GM23338 (cell line): ENCODE measurements at regions not wholly inside any gene's neighbourhood (a gene's known extent, or its start where the extent isn't known, plus 50 kb on each side); places are given as distances from the start of the nearest gene placed in this dataset.

Experiments used
- ATAC-seq: fragments of 200-7000 bp; cut with Tn5 transposase; 3 replicates; pipeline ENCODE4 v1.9.1; 2020
- DNase-seq: peaks from one replicate; pipeline ENCODE4 v3.0.0-alpha.2; 2015; ENCODE audit warnings: low spot score
- H2AFZ ChIP-seq: fragments of 200-600 bp; sonication (generic); 2 replicates; pipeline ENCODE4 v1.8.0; 2016; ENCODE audit warnings: antibody characterized with exemption, mild to moderate bottlenecking, moderate library complexity
- H3F3A ChIP-seq: fragments of 200-600 bp; sonication (generic); replicated peaks from 2 replicates; pipeline ENCODE4 v1.8.0; 2017; ENCODE audit warnings: antibody characterized with exemption, mixed run types, low read depth
- H3K27ac ChIP-seq: fragments of 200-600 bp; sonication (generic); 2 replicates; pipeline ENCODE4 v1.6.1; 2016; ENCODE audit warnings: low read depth
- H3K27me3 ChIP-seq: fragments of 200-600 bp; sonication (generic); 2 replicates; pipeline ENCODE4 v1.8.0; 2016; ENCODE audit warnings: mild to moderate bottlenecking, mixed run types, moderate library complexity; ENCODE audit not compliant: insufficient read depth
- H3K36me3 ChIP-seq: fragments of 200-600 bp; sonication (generic); 2 replicates; pipeline ENCODE4 v1.8.0; 2016; ENCODE audit warnings: mild to moderate bottlenecking; ENCODE audit not compliant: insufficient read depth
- H3K4me1 ChIP-seq: fragments of 200-600 bp; sonication (generic); 2 replicates; pipeline ENCODE4 v1.8.0; 2016; ENCODE audit warnings: mild to moderate bottlenecking, moderate library complexity; ENCODE audit not compliant: insufficient read depth
- H3K4me2 ChIP-seq: fragments of 200-600 bp; sonication (generic); 2 replicates; pipeline ENCODE4 v1.7.1; 2017; ENCODE audit warnings: mixed run types
- H3K4me3 ChIP-seq: fragments of 200-600 bp; sonication (generic); 2 replicates; pipeline ENCODE4 v1.6.1; 2016; ENCODE audit warnings: mixed run types
- H3K79me2 ChIP-seq: fragments of 200-600 bp; sonication (generic); replicated peaks from 2 replicates; pipeline ENCODE4 v1.8.0; 2017; ENCODE audit warnings: mild to moderate bottlenecking; ENCODE audit not compliant: insufficient read depth
- H3K9me2 ChIP-seq: fragments of 200-600 bp; sonication (generic); 2 replicates; pipeline ENCODE4 v1.8.0; 2017; ENCODE audit not compliant: insufficient read depth
- H4K20me1 ChIP-seq: fragments of 200-600 bp; sonication (generic); replicated peaks from 2 replicates; pipeline ENCODE4 v1.8.0; 2017; ENCODE audit warnings: mild to moderate bottlenecking; ENCODE audit not compliant: insufficient read depth
- H3K27ac Mint-ChIP-seq: 2 replicates; pipeline ENCODE4 v1.8.0; 2020; ENCODE audit warnings: inconsistent platforms, mild to moderate bottlenecking, moderate library complexity, mixed read lengths
- H3K27me3 Mint-ChIP-seq: 3 replicates; pipeline ENCODE4 v1.8.0; 2022; ENCODE audit warnings: low read depth, mild to moderate bottlenecking, moderate library complexity, mixed read lengths, inconsistent platforms; ENCODE audit not compliant: insufficient read depth, poor library complexity
- H3K36me3 Mint-ChIP-seq: 3 replicates; pipeline ENCODE4 v1.8.0; 2021; ENCODE audit warnings: low read depth, mild to moderate bottlenecking, inconsistent platforms, moderate library complexity, mixed read lengths
- H3K4me1 Mint-ChIP-seq: 3 replicates; pipeline ENCODE4 v1.8.0; 2020; ENCODE audit warnings: mild to moderate bottlenecking, inconsistent platforms, mixed read lengths
- H3K4me3 Mint-ChIP-seq: 3 replicates; pipeline ENCODE4 v1.8.0; 2021; ENCODE audit warnings: moderate library complexity, mild to moderate bottlenecking, inconsistent platforms, mixed read lengths
- H3K9me3 Mint-ChIP-seq: 3 replicates; pipeline ENCODE4 v1.8.0; 2020; ENCODE audit warnings: moderate library complexity, mild to moderate bottlenecking, inconsistent platforms, mixed read lengths
- CREB1 ChIP-seq: fragments of 250-450 bp; sonication (Bioruptor Pico); IDR thresholded peaks from 2 replicates; pipeline ENCODE4 v1.5.0; 2020; ENCODE audit warnings: low read depth, mild to moderate bottlenecking, moderate library complexity
- CTCF ChIP-seq, 2 experiments: fragments of 200-600 bp in 1 of 2; sonication (generic) in 1 of 2; conservative IDR thresholded peaks; 2 replicates each; pipeline versions ENCODE4 v1.5.1 to v1.6.1; 2016 to 2017; ENCODE audit warnings: antibody characterized with exemption in 2 of 2, low read depth in 2 of 2, mild to moderate bottlenecking in 2 of 2, moderate library complexity in 1 of 2
- EZH2 ChIP-seq: fragments of 200-600 bp; sonication (generic); IDR thresholded peaks from one replicate; pipeline ENCODE4 v1.8.0; 2017; ENCODE audit warnings: antibody characterized with exemption, mild to moderate bottlenecking, low read depth; ENCODE audit not compliant: unreplicated experiment
- EZH2phosphoT487 ChIP-seq: fragments of 200-600 bp; sonication (generic); IDR thresholded peaks from one replicate; pipeline ENCODE4 v1.8.1; 2018; ENCODE audit warnings: antibody characterized with exemption; ENCODE audit not compliant: unreplicated experiment
- JUNB ChIP-seq: IDR thresholded peaks from one replicate; pipeline ENCODE4 v1.6.1; 2016; ENCODE audit warnings: antibody characterized with exemption; ENCODE audit not compliant: unreplicated experiment
- NANOG ChIP-seq: IDR thresholded peaks from 2 replicates; pipeline ENCODE4 v1.6.1; 2016; ENCODE audit warnings: antibody characterized with exemption, borderline replicate concordance
- POLR2AphosphoS5 ChIP-seq: IDR thresholded peaks from 2 replicates; pipeline ENCODE4 v1.6.1; 2016; ENCODE audit warnings: antibody characterized with exemption, low read depth
- REST ChIP-seq: IDR thresholded peaks from one replicate; pipeline ENCODE4 v1.6.1; 2018; ENCODE audit warnings: antibody characterized with exemption; ENCODE audit not compliant: unreplicated experiment
- STAT1 ChIP-seq: IDR thresholded peaks from one replicate; pipeline ENCODE4 v1.6.1; 2016; ENCODE audit warnings: antibody characterized with exemption; ENCODE audit not compliant: unreplicated experiment
- ZNF114 ChIP-seq: fragments of 250-450 bp; sonication (Bioruptor Pico); IDR thresholded peaks from 2 replicates; pipeline ENCODE4 v1.5.0; 2020; ENCODE audit warnings: mild to moderate bottlenecking, moderate library complexity
- ZNF331 ChIP-seq: fragments of 250-450 bp; sonication (Bioruptor Pico); IDR thresholded peaks from 2 replicates; pipeline ENCODE4 v1.5.0; 2020; ENCODE audit warnings: low read depth, mild to moderate bottlenecking, moderate library complexity
- ZNF462 ChIP-seq: fragments of 250-450 bp; sonication (Bioruptor Pico); IDR thresholded peaks from 2 replicates; pipeline ENCODE4 v1.5.0; 2020; ENCODE audit warnings: mild to moderate bottlenecking, moderate library complexity

- H3K4me3 Mint-ChIP-seq = no peak overlapping the region
- no peaks in the 10 kb centered on the region; the same call in 1 of the 2 replicates for H3K36me3 ChIP-seq
- H3K4me2 ChIP-seq = no peak overlapping the region
- H3K36me3 Mint-ChIP-seq = peaks cover 46% of the 10 kb centered on the region
- no peaks in the 10 kb centered on the region for H4K20me1 ChIP-seq
- H3K27me3 Mint-ChIP-seq = peaks cover 15% of the 10 kb centered on the region
- no peak overlapping the region for H3K27ac ChIP-seq
- H3K27ac Mint-ChIP-seq = no peak overlapping the region
- H3K4me1 Mint-ChIP-seq = peaks cover 12% of the 10 kb centered on the region; the same call in 2 of the 3 replicates
- DNase-seq (no peak), ATAC-seq (no peak)
- TF ChIP-seq POLR2AphosphoS5 (no peak), ZNF331 (CRISPR knock-in tag) (no peak), CTCF (conservative IDR thresholded peaks at IDR 0.05; ENCODE audit: low read depth in 2 of 2) (no peak), CREB1 (no peak), EZH2phosphoT487 (no peak), ZNF114 (CRISPR knock-in tag) (no peak), REST (no peak), NANOG (no peak), STAT1 (no peak), ZNF462 (CRISPR knock-in tag) (no peak), EZH2 (no peak), JUNB (no peak)
- H3K4me1 ChIP-seq = no peaks in the 10 kb centered on the region
- 0 out of 2 replicates have a peak, but pooled peaks cover 3% of the 10 kb centered on the region for H3K9me2 ChIP-seq
- H3F3A ChIP-seq = no peaks in the 10 kb centered on the region
- H3K79me2 ChIP-seq = no peaks in the 10 kb centered on the region
- H3K9me3 Mint-ChIP-seq = peaks cover 46% of the 10 kb centered on the region
- H2AFZ ChIP-seq = no peak overlapping the region
- no peak overlapping the region for H3K4me3 ChIP-seq
- no peaks in the 10 kb centered on the region for H3K27me3 ChIP-seq
Observed at GRCh38 chr19:28437390-28438346, 775.3 kb downstream of the UQCRFS1 start.
